ENCODE measurements at regions not wholly inside any gene's neighbourhood (a gene's known extent, or its start where the extent isn't known, plus 50 kb on each side); places are given as distances from the start of the nearest gene placed in this dataset.

GRCh38 chr4:31034550-31034949, 314.4 kb downstream of the PCDH7 start:
- no peak for TF ChIP-seq CTCF (conservative IDR thresholded peaks at IDR 0.05; ENCODE audit: low read length)
- TF ChIP-seq EZH2phosphoT487 (IDR thresholded peaks at IDR 0.05; ENCODE audit: borderline replicate concordance, low read depth, low read length): no peak
